ENCODE measurements at regions not wholly inside any gene's neighbourhood (a gene's known extent, or its start where the extent isn't known, plus 50 kb on each side); places are given as distances from the start of the nearest gene placed in this dataset.
A peak's percentile ranks its signal among the peaks of the same experiment; 100 is the strongest.

- intact Hi-C loops (cut with DNase I) = no loop called here
- no peak overlapping the region for H3K4me3 ChIP-seq (ENCODE audit: low read length)
- no peaks in the 10 kb centered on the region for H3K4me1 ChIP-seq (ENCODE audit: control insufficient read depth, insufficient read depth, low read length)
- DNase-seq (peak in 2 of 3 donors; percentile 19 to 43), ATAC-seq (no peak)
- no peaks in the 10 kb centered on the region for H3K27me3 ChIP-seq (ENCODE audit: control insufficient read depth, insufficient read depth)
- WGBS = 82% methylated on average over 17 of the region's 17 CpGs
- no peaks in the 10 kb centered on the region for H3K9me3 ChIP-seq (ENCODE audit: control insufficient read depth, low read length)
- no peak overlapping the region for H3K27ac ChIP-seq (ENCODE audit: low read length)
Observed at GRCh38 chr3:82505079-82505756, 743.8 kb upstream of the GBE1 start.

GRCh38 chr3:82498186-82498585 is 736.7 kb upstream of the GBE1 start:
- no peaks in the 10 kb centered on the region for H3K27me3 ChIP-seq (ENCODE audit: control insufficient read depth, insufficient read depth)
- DNase-seq (no peak), ATAC-seq (no peak)
- 83% methylated on average over 11 of the region's 11 CpGs for WGBS
- H3K9me3 ChIP-seq (ENCODE audit: control insufficient read depth, low read length) = no peaks in the 10 kb centered on the region
- intact Hi-C loops (cut with DNase I) = no loop called here
- H3K4me1 ChIP-seq (ENCODE audit: control insufficient read depth, insufficient read depth, low read length) = no peaks in the 10 kb centered on the region
- H3K27ac ChIP-seq (ENCODE audit: low read length) = no peak overlapping the region
- no peak overlapping the region for H3K4me3 ChIP-seq (ENCODE audit: low read length)

- Histone ChIP-seq H3K4me1 (ENCODE audit: control insufficient read depth, insufficient read depth, low read length) (no peaks in the 10 kb centered on the region), H3K27me3 (ENCODE audit: control insufficient read depth, insufficient read depth) (no peaks in the 10 kb centered on the region), H3K27ac (ENCODE audit: low read length) (no peak overlapping the region), H3K4me3 (ENCODE audit: low read length) (no peak overlapping the region), H3K9me3 (ENCODE audit: control insufficient read depth, low read length) (no peaks in the 10 kb centered on the region)
- no peak for ATAC-seq
- 49% methylated on average over 8 of the region's 8 CpGs for WGBS
- no peak for DNase-seq
- intact Hi-C loops (cut with DNase I) = no loop called here
Observed at GRCh38 chr3:82496890-82497560, 735.6 kb upstream of the GBE1 start.

- intact Hi-C loops (cut with DNase I) = no loop called here
- ATAC-seq (no peak), DNase-seq (no peak)
- H3K4me1 ChIP-seq (ENCODE audit: control insufficient read depth, insufficient read depth, low read length) = no peaks in the 10 kb centered on the region
- WGBS = 77% methylated on average over 2 of the region's 2 CpGs
- no peaks in the 10 kb centered on the region for H3K9me3 ChIP-seq (ENCODE audit: control insufficient read depth, low read length)
- H3K27ac ChIP-seq (ENCODE audit: low read length) = no peak overlapping the region
- H3K27me3 ChIP-seq (ENCODE audit: control insufficient read depth, insufficient read depth) = no peaks in the 10 kb centered on the region
- no peak overlapping the region for H3K4me3 ChIP-seq (ENCODE audit: low read length)
Observed at GRCh38 chr3:82495655-82496054, 734.2 kb upstream of the GBE1 start.

- intact Hi-C loops (cut with DNase I) = no loop called here
- Histone ChIP-seq H3K9me3 (ENCODE audit: control insufficient read depth, low read length) (no peaks in the 10 kb centered on the region), H3K27me3 (ENCODE audit: control insufficient read depth, insufficient read depth) (no peaks in the 10 kb centered on the region), H3K4me3 (ENCODE audit: low read length) (no peak overlapping the region), H3K4me1 (ENCODE audit: control insufficient read depth, insufficient read depth, low read length) (no peaks in the 10 kb centered on the region), H3K27ac (ENCODE audit: low read length) (no peak overlapping the region)
- no peak for DNase-seq
- ATAC-seq = no peak
- 92% methylated on average over 1 of the region's 1 CpG for WGBS
Observed at GRCh38 chr3:82494977-82495489, 733.6 kb upstream of the GBE1 start.

- no peak overlapping the region for H3K4me3 ChIP-seq (ENCODE audit: low read length)
- no peaks in the 10 kb centered on the region for H3K4me1 ChIP-seq (ENCODE audit: control insufficient read depth, insufficient read depth, low read length)
- intact Hi-C loops (cut with DNase I) = no loop called here
- ATAC-seq (no peak), DNase-seq (no peak)
- no peak overlapping the region for H3K27ac ChIP-seq (ENCODE audit: low read length)
- no peaks in the 10 kb centered on the region for H3K27me3 ChIP-seq (ENCODE audit: control insufficient read depth, insufficient read depth)
- no peaks in the 10 kb centered on the region for H3K9me3 ChIP-seq (ENCODE audit: control insufficient read depth, low read length)
- 88% methylated on average over 2 of the region's 2 CpGs for WGBS
Observed at GRCh38 chr3:82493858-82494257, 732.4 kb upstream of the GBE1 start.

- Histone ChIP-seq H3K27me3 (ENCODE audit: control insufficient read depth, insufficient read depth) (no peaks in the 10 kb centered on the region), H3K4me1 (ENCODE audit: control insufficient read depth, insufficient read depth, low read length) (no peaks in the 10 kb centered on the region), H3K4me3 (ENCODE audit: low read length) (no peak overlapping the region), H3K9me3 (ENCODE audit: control insufficient read depth, low read length) (no peaks in the 10 kb centered on the region), H3K27ac (ENCODE audit: low read length) (no peak overlapping the region)
- ATAC-seq (no peak), DNase-seq (no peak)
- intact Hi-C loops (cut with DNase I) = no loop called here
- 94% methylated on average over 1 of the region's 1 CpG for WGBS
Observed at GRCh38 chr3:82475306-82475705, 713.9 kb upstream of the GBE1 start.

- no peak for DNase-seq
- H3K4me1 ChIP-seq (ENCODE audit: control insufficient read depth, insufficient read depth, low read length) = no peaks in the 10 kb centered on the region
- ATAC-seq = no peak
- no peaks in the 10 kb centered on the region for H3K27me3 ChIP-seq (ENCODE audit: control insufficient read depth, insufficient read depth)
- H3K27ac ChIP-seq (ENCODE audit: low read length) = no peak overlapping the region
- intact Hi-C loops (cut with DNase I) = no loop called here
- no peak overlapping the region for H3K4me3 ChIP-seq (ENCODE audit: low read length)
- H3K9me3 ChIP-seq (ENCODE audit: control insufficient read depth, low read length) = no peaks in the 10 kb centered on the region
Observed at GRCh38 chr3:82474711-82475110, 713.3 kb upstream of the GBE1 start.

- DNase-seq = no peak
- H3K9me3 ChIP-seq (ENCODE audit: control insufficient read depth, low read length) = no peaks in the 10 kb centered on the region
- H3K27me3 ChIP-seq (ENCODE audit: control insufficient read depth, insufficient read depth) = no peaks in the 10 kb centered on the region
- H3K4me1 ChIP-seq (ENCODE audit: control insufficient read depth, insufficient read depth, low read length) = no peaks in the 10 kb centered on the region
- no peak overlapping the region for H3K4me3 ChIP-seq (ENCODE audit: low read length)
- ATAC-seq = no peak
- intact Hi-C loops (cut with DNase I) = no loop called here
- no peak overlapping the region for H3K27ac ChIP-seq (ENCODE audit: low read length)
Observed at GRCh38 chr3:82473864-82474541, 712.6 kb upstream of the GBE1 start.

- H3K4me3 ChIP-seq (ENCODE audit: low read length) = no peak overlapping the region
- WGBS = 93% methylated on average over 1 of the region's 1 CpG
- no peaks in the 10 kb centered on the region for H3K9me3 ChIP-seq (ENCODE audit: control insufficient read depth, low read length)
- H3K27ac ChIP-seq (ENCODE audit: low read length) = no peak overlapping the region
- ATAC-seq = no peak
- H3K4me1 ChIP-seq (ENCODE audit: control insufficient read depth, insufficient read depth, low read length) = no peaks in the 10 kb centered on the region
- DNase-seq = no peak
- intact Hi-C loops (cut with DNase I) = no loop called here
- no peaks in the 10 kb centered on the region for H3K27me3 ChIP-seq (ENCODE audit: control insufficient read depth, insufficient read depth)
Observed at GRCh38 chr3:82467051-82467450, 705.6 kb upstream of the GBE1 start.

GRCh38 chr3:82462977-82463376 is 701.5 kb upstream of the GBE1 start:
- H3K9me3 ChIP-seq (ENCODE audit: control insufficient read depth, low read length) = no peaks in the 10 kb centered on the region
- no peak overlapping the region for H3K4me3 ChIP-seq (ENCODE audit: low read length)
- ATAC-seq (no peak), DNase-seq (no peak)
- 57% methylated on average over 6 of the region's 6 CpGs for WGBS
- no peaks in the 10 kb centered on the region for H3K27me3 ChIP-seq (ENCODE audit: control insufficient read depth, insufficient read depth)
- intact Hi-C loops (cut with DNase I) = no loop called here
- no peaks in the 10 kb centered on the region for H3K4me1 ChIP-seq (ENCODE audit: control insufficient read depth, insufficient read depth, low read length)
- H3K27ac ChIP-seq (ENCODE audit: low read length) = no peak overlapping the region

All from right cardiac atrium (tissue), 5 donors.